GM21825 (cell line): ENCODE measurements at regions not wholly inside any gene's neighbourhood (a gene's known extent, or its start where the extent isn't known, plus 50 kb on each side); places are given as distances from the start of the nearest gene placed in this dataset.

Experiments
- ATAC-seq: cut with Tn5 transposase; IDR thresholded peaks from one replicate; pipeline ENCODE4 v1.9.1; 2021; ENCODE audit warnings: mild to moderate bottlenecking, moderate library complexity; ENCODE audit not compliant: unreplicated experiment

GRCh38 chr5:56337715-56338319, 104.7 kb upstream of the ANKRD55 start:
- ATAC-seq: no peak

- no peak for ATAC-seq
Observed at GRCh38 chr5:56335212-56335611, 102.1 kb upstream of the ANKRD55 start.

GRCh38 chr5:56330806-56331205, 97.7 kb upstream of the ANKRD55 start:
- no peak for ATAC-seq

- ATAC-seq: no peak
Observed at GRCh38 chr5:56330167-56330566, 97.0 kb upstream of the ANKRD55 start.

GRCh38 chr5:56329652-56330051, 96.5 kb upstream of the ANKRD55 start:
- peak; percentile 52 for ATAC-seq

- ATAC-seq: peak; percentile 64
Observed at GRCh38 chr5:56328753-56329560, 95.8 kb upstream of the ANKRD55 start.

- ATAC-seq: peak; percentile 43
Observed at GRCh38 chr5:56327809-56328208, 94.7 kb upstream of the ANKRD55 start.

GRCh38 chr5:56326770-56327169, 93.6 kb upstream of the ANKRD55 start:
- ATAC-seq: no peak

GRCh38 chr5:56326116-56326515, 93.0 kb upstream of the ANKRD55 start:
- ATAC-seq: no peak

GRCh38 chr5:56325039-56325438, 91.9 kb upstream of the ANKRD55 start:
- no peak for ATAC-seq

- ATAC-seq: no peak
Observed at GRCh38 chr5:56323505-56323904, 90.4 kb upstream of the ANKRD55 start.

- ATAC-seq: no peak
Observed at GRCh38 chr5:56322592-56322991, 89.5 kb upstream of the ANKRD55 start.

- no peak for ATAC-seq
Observed at GRCh38 chr5:56321236-56321881, 88.2 kb upstream of the ANKRD55 start.

GRCh38 chr5:56320686-56321085, 87.6 kb upstream of the ANKRD55 start:
- no peak for ATAC-seq

- no peak for ATAC-seq
Observed at GRCh38 chr5:56319526-56320181, 86.5 kb upstream of the ANKRD55 start.

GRCh38 chr5:56317923-56318561, 84.9 kb upstream of the ANKRD55 start:
- ATAC-seq: peak; percentile 63

- ATAC-seq: no peak
Observed at GRCh38 chr5:56316299-56316994, 83.3 kb upstream of the ANKRD55 start.

- ATAC-seq: no peak
Observed at GRCh38 chr5:56314529-56314928, 81.4 kb upstream of the ANKRD55 start.

GRCh38 chr5:56313596-56313995, 80.5 kb upstream of the ANKRD55 start:
- no peak for ATAC-seq

- ATAC-seq: no peak
Observed at GRCh38 chr5:56313004-56313531, 79.9 kb upstream of the ANKRD55 start.
